ENCODE measurements at regions not wholly inside any gene's neighbourhood (a gene's known extent, or its start where the extent isn't known, plus 50 kb on each side); places are given as distances from the start of the nearest gene placed in this dataset.

GRCh38 chr16:66291833-66292232 lies 74.7 kb upstream of the CDH5 start:
- H3K4me3 ChIP-seq (ENCODE audit: low read depth, low read length), result no peak overlapping the region
- no peak for DNase-seq (ENCODE audit: low read depth)
- no peak for TF ChIP-seq CTCF (conservative IDR thresholded peaks at IDR 0.05; ENCODE audit: low read depth, low read length)

- no peak for TF ChIP-seq CTCF (conservative IDR thresholded peaks at IDR 0.05; ENCODE audit: low read depth, low read length)
- DNase-seq (ENCODE audit: low read depth), result no peak
- no peak overlapping the region for H3K4me3 ChIP-seq (ENCODE audit: low read depth, low read length)
Measured at GRCh38 chr16:66290431-66290830, 76.1 kb upstream of the CDH5 start.

- TF ChIP-seq CTCF (conservative IDR thresholded peaks at IDR 0.05; ENCODE audit: low read depth, low read length), result no peak
- no peak for DNase-seq (ENCODE audit: low read depth)
- no peak overlapping the region for H3K4me3 ChIP-seq (ENCODE audit: low read depth, low read length)
Measured at GRCh38 chr16:66289986-66290385, 76.5 kb upstream of the CDH5 start.

- TF ChIP-seq CTCF (conservative IDR thresholded peaks at IDR 0.05; ENCODE audit: low read depth, low read length), result no peak
- no peak for DNase-seq (ENCODE audit: low read depth)
- H3K4me3 ChIP-seq (ENCODE audit: low read depth, low read length), result no peak overlapping the region
Measured at GRCh38 chr16:66289051-66289680, 77.3 kb upstream of the CDH5 start.

GRCh38 chr16:66287926-66288325 lies 78.6 kb upstream of the CDH5 start:
- no peak for TF ChIP-seq CTCF (conservative IDR thresholded peaks at IDR 0.05; ENCODE audit: low read depth, low read length)
- no peak for DNase-seq (ENCODE audit: low read depth)
- no peak overlapping the region for H3K4me3 ChIP-seq (ENCODE audit: low read depth, low read length)

- H3K4me3 ChIP-seq (ENCODE audit: low read depth, low read length), result no peak overlapping the region
- no peak for TF ChIP-seq CTCF (conservative IDR thresholded peaks at IDR 0.05; ENCODE audit: low read depth, low read length)
- no peak for DNase-seq (ENCODE audit: low read depth)
Measured at GRCh38 chr16:66287416-66287815, 79.1 kb upstream of the CDH5 start.

- no peak for TF ChIP-seq CTCF (conservative IDR thresholded peaks at IDR 0.05; ENCODE audit: low read depth, low read length)
- no peak for DNase-seq (ENCODE audit: low read depth)
- H3K4me3 ChIP-seq (ENCODE audit: low read depth, low read length), result no peak overlapping the region
Measured at GRCh38 chr16:66286527-66286926, 80.0 kb upstream of the CDH5 start.
